Epithelial cell of esophagus (primary cell): ENCODE measurements at regions not wholly inside any gene's neighbourhood (a gene's known extent, or its start where the extent isn't known, plus 50 kb on each side); places are given as distances from the start of the nearest gene placed in this dataset.
"Not testable (repeated sequence)": the region's sequence is repeated elsewhere in the genome, so short reads cannot be mapped to it uniquely, and the experiment has no call there.

Experiments
- DNase-seq: peaks from one replicate; pipeline ENCODE4 v3.0.0; 2010; ENCODE audit warnings: low read depth
- H3K4me3 ChIP-seq: 2 replicates; pipeline ENCODE4 v1.5.1; 2011; ENCODE audit warnings: mild to moderate bottlenecking, low read length, control low read depth
- TF ChIP-seq, protein P1 (sequence below): IDR thresholded peaks from 2 replicates; pipeline ENCODE4 v1.5.1; 2011; ENCODE audit warnings: low read depth, mild to moderate bottlenecking, low read length, control low read depth, inconsistent platforms; ENCODE audit not compliant: insufficient read depth; ENCODE audit errors: missing control alignments

DNA sequence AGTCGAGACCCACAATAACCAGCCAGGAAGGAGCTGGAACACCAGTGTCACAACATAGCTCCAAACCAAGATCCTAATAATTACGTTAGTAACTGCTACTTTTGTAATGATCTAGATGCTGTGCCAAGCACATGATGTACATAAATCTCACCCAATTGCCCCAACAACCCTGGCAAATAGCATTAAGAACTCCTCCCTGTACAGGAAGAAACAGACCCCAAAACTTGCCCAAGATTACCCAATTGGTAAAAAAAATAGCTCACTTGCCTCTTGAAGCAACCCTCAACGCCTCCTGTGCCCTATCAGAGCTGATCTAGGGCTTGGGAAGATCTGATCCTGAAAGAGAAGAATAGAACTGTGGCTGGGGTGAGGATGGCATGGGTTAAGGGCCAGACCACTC is 628.7 kb upstream of the AUTS2 start:
- H3K4me3 ChIP-seq = no peak overlapping the region
- no peak for DNase-seq
- TF ChIP-seq, protein P1, sequence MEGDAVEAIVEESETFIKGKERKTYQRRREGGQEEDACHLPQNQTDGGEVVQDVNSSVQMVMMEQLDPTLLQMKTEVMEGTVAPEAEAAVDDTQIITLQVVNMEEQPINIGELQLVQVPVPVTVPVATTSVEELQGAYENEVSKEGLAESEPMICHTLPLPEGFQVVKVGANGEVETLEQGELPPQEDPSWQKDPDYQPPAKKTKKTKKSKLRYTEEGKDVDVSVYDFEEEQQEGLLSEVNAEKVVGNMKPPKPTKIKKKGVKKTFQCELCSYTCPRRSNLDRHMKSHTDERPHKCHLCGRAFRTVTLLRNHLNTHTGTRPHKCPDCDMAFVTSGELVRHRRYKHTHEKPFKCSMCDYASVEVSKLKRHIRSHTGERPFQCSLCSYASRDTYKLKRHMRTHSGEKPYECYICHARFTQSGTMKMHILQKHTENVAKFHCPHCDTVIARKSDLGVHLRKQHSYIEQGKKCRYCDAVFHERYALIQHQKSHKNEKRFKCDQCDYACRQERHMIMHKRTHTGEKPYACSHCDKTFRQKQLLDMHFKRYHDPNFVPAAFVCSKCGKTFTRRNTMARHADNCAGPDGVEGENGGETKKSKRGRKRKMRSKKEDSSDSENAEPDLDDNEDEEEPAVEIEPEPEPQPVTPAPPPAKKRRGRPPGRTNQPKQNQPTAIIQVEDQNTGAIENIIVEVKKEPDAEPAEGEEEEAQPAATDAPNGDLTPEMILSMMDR = no peak

- TF ChIP-seq, protein P1 = no peak
- no peak for DNase-seq
These were observed 626.5 kb upstream of the AUTS2 start for GRCh38 chr7:68971634-68972340.

DNA sequence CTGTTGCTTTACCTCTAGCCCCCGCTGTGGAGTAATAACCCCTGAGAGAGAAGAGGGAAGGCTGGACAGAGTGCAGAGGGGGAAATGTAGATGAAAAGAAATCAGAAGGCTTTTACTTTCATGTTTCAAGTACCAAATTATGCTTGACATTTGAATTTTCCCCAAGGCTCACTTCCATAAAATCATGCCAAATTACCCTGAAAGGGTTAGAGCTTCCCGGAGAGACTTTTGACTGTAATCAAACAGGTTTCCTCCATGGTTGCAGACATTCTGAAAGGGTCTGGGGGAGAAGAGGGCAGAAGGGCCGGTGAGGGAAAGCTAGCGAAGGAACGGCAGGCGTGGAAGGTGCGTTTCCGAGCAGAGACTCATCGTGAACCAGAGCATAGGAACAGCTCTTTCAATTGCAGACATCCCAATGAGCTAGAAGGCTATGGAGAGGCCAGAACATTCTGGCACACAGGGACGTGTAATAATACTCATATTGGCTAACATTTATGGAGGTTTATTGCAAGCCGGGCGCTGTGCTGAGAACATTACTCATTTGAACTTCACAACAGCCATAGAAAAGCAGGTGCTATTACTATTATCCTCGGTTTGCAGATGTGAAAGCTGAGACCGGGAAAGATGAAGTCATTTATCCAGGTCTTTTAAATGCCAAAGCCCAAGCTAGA is 620.8 kb upstream of the AUTS2 start:
- no peak for DNase-seq
- no peak overlapping the region for H3K4me3 ChIP-seq
- TF ChIP-seq, protein P1 = no peak

More at GRCh38 chr7:68971634-68972340, 626.5 kb upstream of the AUTS2 start:
- no peak overlapping the region for H3K4me3 ChIP-seq

DNA sequence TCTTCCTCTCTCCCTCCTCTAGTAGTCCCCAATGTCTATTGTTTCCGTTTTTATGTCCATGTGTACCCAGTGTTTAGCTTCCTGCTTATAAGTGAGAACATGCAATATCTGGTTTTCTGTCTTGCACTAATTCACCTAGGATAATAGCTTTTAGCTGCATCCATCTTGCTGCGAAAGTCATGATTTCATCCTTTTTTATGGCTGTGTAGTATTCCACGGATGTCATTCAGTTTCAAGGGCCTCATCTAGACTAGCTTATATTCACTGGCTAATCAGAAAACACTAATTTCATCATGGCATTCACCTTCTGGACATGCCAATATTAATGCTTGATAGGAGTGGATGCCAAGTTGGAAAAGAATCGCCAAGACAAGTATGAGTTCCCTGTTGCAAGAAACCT is 619.6 kb upstream of the AUTS2 start:
- no peak for DNase-seq
- TF ChIP-seq, protein P1 = no peak

GRCh38 chr7:68980011-68980410 is 618.3 kb upstream of the AUTS2 start:
- DNase-seq = no peak
- no peak overlapping the region for H3K4me3 ChIP-seq
- TF ChIP-seq, protein P1 = no peak

More for the DNA sequence above, 619.6 kb upstream of the AUTS2 start:
- H3K4me3 ChIP-seq = no peak overlapping the region

DNA sequence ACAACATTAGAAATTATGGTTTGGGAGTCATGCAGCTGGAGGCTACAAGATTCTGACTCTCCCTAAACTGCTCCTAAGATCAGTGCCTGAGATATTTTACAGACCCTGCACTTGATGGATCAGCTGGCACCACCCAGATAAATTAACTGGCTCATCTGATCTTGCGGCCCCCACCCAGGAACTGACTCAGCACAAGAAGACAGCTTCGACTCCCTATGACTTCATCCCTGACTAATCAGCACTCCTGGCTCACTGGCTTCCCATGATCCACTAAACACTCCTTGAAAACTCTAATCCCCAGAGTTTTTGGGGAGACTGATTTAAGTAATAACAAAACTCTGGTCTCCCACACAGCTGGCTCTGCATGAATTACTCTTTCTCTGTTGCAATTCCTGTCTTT is 617.8 kb upstream of the AUTS2 start:
- DNase-seq = peak; percentile 19
- H3K4me3 ChIP-seq = not testable (repeated sequence)

DNA sequence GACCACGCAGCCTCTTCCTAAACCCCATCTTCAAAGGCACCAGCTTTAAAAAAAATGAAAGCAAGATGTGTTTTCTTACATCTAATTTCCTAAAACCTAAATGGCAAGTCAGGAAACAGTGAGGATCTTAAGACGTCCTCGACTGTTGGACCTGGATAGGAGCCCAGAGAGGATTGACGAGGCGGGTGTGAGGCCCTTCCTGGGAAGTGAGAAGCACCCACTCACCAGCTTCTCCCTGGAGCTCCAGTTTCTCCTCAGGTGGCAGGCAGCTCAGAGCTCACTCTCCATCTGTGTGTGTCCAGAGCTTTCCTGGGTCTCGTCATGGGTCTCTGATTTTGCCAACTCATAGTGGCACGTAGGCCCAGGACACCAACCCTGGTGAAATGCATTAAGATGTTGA is 614.0 kb upstream of the AUTS2 start:
- TF ChIP-seq, protein P1 = no peak
- no peak overlapping the region for H3K4me3 ChIP-seq
- DNase-seq = no peak
